ENCODE measurements at regions not wholly inside any gene's neighbourhood (a gene's known extent, or its start where the extent isn't known, plus 50 kb on each side); places are given as distances from the start of the nearest gene placed in this dataset.

DNA sequence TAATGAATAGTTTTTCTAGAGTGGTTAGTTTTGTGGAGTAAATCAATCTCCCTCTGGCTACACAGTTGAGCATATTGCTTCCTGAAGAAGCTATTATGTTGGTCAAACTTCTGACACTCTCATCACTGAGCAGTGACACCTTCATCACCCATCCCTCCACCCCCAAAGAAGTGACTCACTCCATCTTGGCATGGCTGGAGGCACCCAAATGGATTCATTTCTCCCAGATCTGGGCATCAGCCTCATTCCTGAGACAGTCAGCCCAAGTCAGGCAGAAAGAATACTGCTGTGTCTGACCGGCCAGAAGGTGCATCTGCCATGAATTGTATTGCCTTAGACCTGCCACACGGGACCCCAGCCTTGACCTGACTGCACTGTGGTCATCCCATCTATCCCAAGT lies 117.0 kb upstream of the HABP2 start (continued):
- TF ChIP-seq ZNF10 (tag by site-specific recombination; IDR thresholded peaks at IDR 0.05) (no peak), ZNF155 (tag by site-specific recombination; IDR thresholded peaks at IDR 0.05) (no peak)

DNA sequence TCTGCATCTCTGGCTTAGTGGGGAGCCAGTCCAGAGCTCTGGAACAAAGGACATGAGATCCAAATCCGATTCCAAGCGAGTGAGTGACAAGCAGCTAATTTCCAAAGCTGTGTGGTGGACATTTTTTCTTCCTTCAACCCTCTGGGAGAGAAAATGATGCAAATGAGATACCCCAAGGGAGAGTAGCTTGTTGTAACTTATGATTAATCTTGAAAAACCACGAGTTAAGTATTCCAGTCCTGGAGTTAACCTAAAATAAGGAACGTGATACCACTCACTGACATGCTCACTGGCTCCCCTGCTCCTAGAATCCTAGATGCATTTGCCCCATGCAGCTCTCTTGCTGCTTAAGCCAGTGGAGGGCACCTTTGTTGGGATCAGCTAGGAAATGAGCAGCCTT lies 116.0 kb upstream of the HABP2 start:
- TF ChIP-seq ZEB2 (tag by site-specific recombination; IDR thresholded peaks at IDR 0.05) (no peak), ZNF169 (tag by site-specific recombination; IDR thresholded peaks at IDR 0.05) (no peak), ZNF37A (tag by site-specific recombination; IDR thresholded peaks at IDR 0.05) (no peak), ZNF174 (tag by site-specific recombination; IDR thresholded peaks at IDR 0.05) (no peak), ZNF335 (tag by site-specific recombination; conservative IDR thresholded peaks at IDR 0.05) (no peak), ZNF426 (tag by site-specific recombination; IDR thresholded peaks at IDR 0.05) (no peak), ZNF626 (tag by site-specific recombination; IDR thresholded peaks at IDR 0.05) (no peak), EGR2 (tag by site-specific recombination; IDR thresholded peaks at IDR 0.05; ENCODE audit: low read depth) (no peak), ZNF791 (tag by site-specific recombination; IDR thresholded peaks at IDR 0.05) (no peak)
- TF ChIP-seq, protein P1, sequence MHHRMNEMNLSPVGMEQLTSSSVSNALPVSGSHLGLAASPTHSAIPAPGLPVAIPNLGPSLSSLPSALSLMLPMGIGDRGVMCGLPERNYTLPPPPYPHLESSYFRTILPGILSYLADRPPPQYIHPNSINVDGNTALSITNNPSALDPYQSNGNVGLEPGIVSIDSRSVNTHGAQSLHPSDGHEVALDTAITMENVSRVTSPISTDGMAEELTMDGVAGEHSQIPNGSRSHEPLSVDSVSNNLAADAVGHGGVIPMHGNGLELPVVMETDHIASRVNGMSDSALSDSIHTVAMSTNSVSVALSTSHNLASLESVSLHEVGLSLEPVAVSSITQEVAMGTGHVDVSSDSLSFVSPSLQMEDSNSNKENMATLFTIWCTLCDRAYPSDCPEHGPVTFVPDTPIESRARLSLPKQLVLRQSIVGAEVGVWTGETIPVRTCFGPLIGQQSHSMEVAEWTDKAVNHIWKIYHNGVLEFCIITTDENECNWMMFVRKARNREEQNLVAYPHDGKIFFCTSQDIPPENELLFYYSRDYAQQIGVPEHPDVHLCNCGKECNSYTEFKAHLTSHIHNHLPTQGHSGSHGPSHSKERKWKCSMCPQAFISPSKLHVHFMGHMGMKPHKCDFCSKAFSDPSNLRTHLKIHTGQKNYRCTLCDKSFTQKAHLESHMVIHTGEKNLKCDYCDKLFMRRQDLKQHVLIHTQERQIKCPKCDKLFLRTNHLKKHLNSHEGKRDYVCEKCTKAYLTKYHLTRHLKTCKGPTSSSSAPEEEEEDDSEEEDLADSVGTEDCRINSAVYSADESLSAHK (tag by site-specific recombination; IDR thresholded peaks at IDR 0.05) = no peak
- H3K36me3 ChIP-seq (ENCODE audit: control insufficient read depth in 2 of 2, insufficient read depth in 1 of 2, low read length in 2 of 2) = no peaks in the 10 kb centered on the region
- POLR2A ChIA-PET = no interaction called here
- H3K4me1 ChIP-seq (ENCODE audit: control insufficient read depth, insufficient read depth, low read length) = no peaks in the 10 kb centered on the region
- H3K4me3 ChIP-seq (ENCODE audit: low read depth, low read length) = no peak overlapping the region
- CTCF ChIA-PET = interaction anchor here (0.6 kb wide), 1 partner anchor 640 kb away, joined by 3 read pairs; no protein-coding TSS in a partner anchor
- no peak overlapping the region for H3K27ac ChIP-seq (ENCODE audit: extremely low read depth, low read depth, low read length)
- H3K9me3 ChIP-seq (ENCODE audit: control insufficient read depth, insufficient read depth, low read depth, low read length) = no peaks in the 10 kb centered on the region; the same call in 1 of the 2 replicates

DNA sequence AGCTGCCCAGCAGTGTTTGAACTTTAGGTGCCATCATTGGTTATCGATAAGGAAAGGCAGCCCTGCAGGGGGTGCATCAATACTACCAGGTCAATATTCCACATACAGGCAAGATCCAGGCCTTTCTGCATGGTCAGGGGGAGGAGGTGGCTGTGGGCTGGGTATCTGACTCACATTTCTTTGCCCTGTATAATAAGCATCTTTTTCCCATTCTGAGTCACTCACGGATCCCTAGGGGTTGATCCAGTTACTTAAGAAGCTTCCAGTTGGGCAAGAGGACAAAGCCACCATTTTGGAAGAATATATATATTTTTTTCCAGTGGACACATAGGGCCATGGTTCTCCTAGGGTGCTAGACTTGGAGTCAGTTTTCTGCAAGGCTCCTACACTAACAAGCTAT lies 114.2 kb upstream of the HABP2 start:
- Histone ChIP-seq H3K27ac (ENCODE audit: extremely low read depth, low read depth, low read length) (no peak overlapping the region), H3K36me3 (ENCODE audit: control insufficient read depth in 2 of 2, insufficient read depth in 1 of 2, low read length in 2 of 2) (no peaks in the 10 kb centered on the region), H3K4me1 (ENCODE audit: control insufficient read depth, insufficient read depth, low read length) (no peaks in the 10 kb centered on the region), H3K9me3 (ENCODE audit: control insufficient read depth, insufficient read depth, low read depth, low read length) (no peaks in the 10 kb centered on the region; the same call in 1 of the 2 replicates), H3K4me3 (ENCODE audit: low read depth, low read length) (no peak overlapping the region)
- ChIA-PET CTCF (interaction anchor here (1.4 kb wide), 1 partner anchor 82 kb away, joined by 3 read pairs; no protein-coding TSS in a partner anchor), POLR2A (no interaction called here)
- no peak for TF ChIP-seq ZNF302 (tag by site-specific recombination; IDR thresholded peaks at IDR 0.05; ENCODE audit: low read depth)
- TF ChIP-seq ZNF768 (tag by site-specific recombination; IDR thresholded peaks at IDR 0.05) = no peak
- TF ChIP-seq ZNF169 (tag by site-specific recombination; IDR thresholded peaks at IDR 0.05) = no peak

DNA sequence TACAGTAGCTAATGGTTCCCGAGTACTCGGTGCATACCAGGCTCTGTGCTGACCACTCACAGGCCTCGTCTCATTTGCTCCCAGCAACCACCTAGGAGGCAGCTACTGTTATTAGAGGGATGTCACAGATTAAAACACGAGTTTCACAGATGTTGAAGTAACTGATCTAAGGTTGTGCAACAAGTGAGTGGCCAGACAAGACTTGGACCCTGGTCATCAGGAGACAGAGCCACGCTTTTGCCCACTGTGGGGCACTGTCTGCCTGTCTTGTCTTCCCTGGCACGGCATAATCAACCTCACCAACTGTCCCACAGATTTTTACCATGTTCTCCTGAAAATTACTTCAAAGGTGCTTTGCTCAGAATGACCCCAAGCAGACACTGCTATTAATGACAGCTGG lies 111.6 kb upstream of the HABP2 start:
- CTCF ChIA-PET = interaction anchor here (0.7 to 5.6 kb wide), 3 partner anchors 12 to 935 kb away, joined by 3 to 39 read pairs (median 3); no protein-coding TSS in a partner anchor
- Histone ChIP-seq H3K36me3 (ENCODE audit: control insufficient read depth in 2 of 2, insufficient read depth in 1 of 2, low read length in 2 of 2) (no peaks in the 10 kb centered on the region), H3K4me3 (ENCODE audit: low read depth, low read length) (no peak overlapping the region), H3K4me1 (ENCODE audit: control insufficient read depth, insufficient read depth, low read length) (no peaks in the 10 kb centered on the region), H3K27ac (ENCODE audit: extremely low read depth, low read depth, low read length) (no peak overlapping the region), H3K9me3 (ENCODE audit: control insufficient read depth, insufficient read depth, low read depth, low read length) (no peaks in the 10 kb centered on the region)
- TF ChIP-seq GLI2 (tag by site-specific recombination; IDR thresholded peaks at IDR 0.05; ENCODE audit: borderline replicate concordance, low read depth) (no peak), SCRT1 (tag by site-specific recombination; IDR thresholded peaks at IDR 0.05; ENCODE audit: borderline replicate concordance) (peak; percentile 43; the same call in 1 of the 2 replicates), SCRT2 (tag by site-specific recombination; IDR thresholded peaks at IDR 0.05) (0 out of 2 replicates have a peak, but pooled peaks have one; percentile 23)
- TF ChIP-seq, protein P2, sequence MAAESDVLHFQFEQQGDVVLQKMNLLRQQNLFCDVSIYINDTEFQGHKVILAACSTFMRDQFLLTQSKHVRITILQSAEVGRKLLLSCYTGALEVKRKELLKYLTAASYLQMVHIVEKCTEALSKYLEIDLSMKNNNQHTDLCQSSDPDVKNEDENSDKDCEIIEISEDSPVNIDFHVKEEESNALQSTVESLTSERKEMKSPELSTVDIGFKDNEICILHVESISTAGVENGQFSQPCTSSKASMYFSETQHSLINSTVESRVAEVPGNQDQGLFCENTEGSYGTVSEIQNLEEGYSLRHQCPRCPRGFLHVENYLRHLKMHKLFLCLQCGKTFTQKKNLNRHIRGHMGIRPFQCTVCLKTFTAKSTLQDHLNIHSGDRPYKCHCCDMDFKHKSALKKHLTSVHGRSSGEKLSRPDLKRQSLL (tag by site-specific recombination; IDR thresholded peaks at IDR 0.05) = no peak
- POLR2A ChIA-PET = no interaction called here

All from HEK293 (cell line).